HCT116 (cell line): ENCODE measurements at regions not wholly inside any gene's neighbourhood (a gene's known extent, or its start where the extent isn't known, plus 50 kb on each side); places are given as distances from the start of the nearest gene placed in this dataset.

Experiments used
- ATAC-seq: fragments of 200-7000 bp; cut with Tn5 transposase; 2 replicates; pipeline ENCODE4 v1.9.1; 2020; ENCODE audit warnings: mild to moderate bottlenecking, moderate library complexity
- BruUV-seq: library from RNA; stranded (reverse); fragments of 400-500 nt; replicated peaks from 2 replicates; lab custom pipeline; 2021; lab: Mats Ljungman, UMichigan
- CTCF ChIA-PET: fragments of 300-600 bp; sonication (Branson Sonifier 250); formaldehyde crosslinking; loops from one replicate; lab custom pipeline; 2021; ENCODE audit warnings: antibody characterized with exemption; lab: Charles Lee
- POLR2A ChIA-PET: fragments of 300-600, 350-600 bp; sonication (Branson Sonifier 250); formaldehyde crosslinking; loops from one replicate; lab custom pipeline; 2021; ENCODE audit warnings: antibody characterized with exemption; lab: Charles Lee
- RAD21 ChIA-PET, 2 experiments: fragments of 300-600 bp; sonication (Branson Sonifier 250); formaldehyde crosslinking; loops; one replicate each; lab custom pipeline; 2023; ENCODE audit warnings: low total read pairs in 2 of 2; ENCODE audit not compliant: uncharacterized antibody in 2 of 2, unreplicated experiment in 2 of 2, low non-redundant PET in 1 of 2; lab: Charles Lee
- DNase-seq: peaks from one replicate; pipeline ENCODE4 v3.0.0-alpha.2; 2010; ENCODE audit warnings: low read depth, low spot score
- H2AFZ ChIP-seq: fragments of 200-600 bp; shearing (Covaris generic), sonication (generic); 2 replicates; pipeline ENCODE4 v1.6.1; 2017; ENCODE audit warnings: low read depth, mixed run types, mixed read lengths, antibody characterized with exemption, low read length; ENCODE audit not compliant: poor library complexity, severe bottlenecking
- H3K27ac ChIP-seq: 2 replicates; pipeline ENCODE4 v1.5.1; 2012; ENCODE audit warnings: low read depth, low read length
- H3K27me3 ChIP-seq: fragments of 200-600 bp; sonication (generic); 2 replicates; pipeline ENCODE4 v1.6.1; 2016; ENCODE audit warnings: mixed run types, low read length, mixed read lengths; ENCODE audit not compliant: insufficient read depth
- H3K36me3 ChIP-seq, 2 experiments: fragments of 200-500 bp in 1 of 2; fragments of 200-600 bp in 1 of 2; sonication (Bioruptor generic) in 1 of 2; sonication (generic) in 1 of 2; 2 replicates each; pipeline versions ENCODE4 v1.5.1 to v1.6.1; 2014 to 2016; ENCODE audit warnings: low read length in 2 of 2, inconsistent platforms in 1 of 2, mixed read lengths in 1 of 2, mixed run types in 1 of 2; ENCODE audit not compliant: insufficient read depth in 2 of 2, control insufficient read depth in 1 of 2
- H3K4me1 ChIP-seq, 2 experiments: fragments of 200-600 bp in 1 of 2; sonication (generic) in 1 of 2; 2 replicates each; pipeline versions ENCODE4 v1.5.1 to v1.6.1; 2012 to 2017; ENCODE audit warnings: low read length in 2 of 2, inconsistent platforms in 1 of 2, mild to moderate bottlenecking in 1 of 2, mixed read lengths in 1 of 2, mixed run types in 1 of 2, moderate library complexity in 1 of 2; ENCODE audit not compliant: insufficient read depth in 2 of 2, control insufficient read depth in 1 of 2
- H3K4me2 ChIP-seq: fragments of 200-600 bp; sonication (generic); 2 replicates; pipeline ENCODE4 v1.6.1; 2017; ENCODE audit warnings: mixed run types, low read length, mixed read lengths
- H3K4me3 ChIP-seq, 2 experiments: fragments of 200-600 bp in 1 of 2; sonication (generic) in 1 of 2; replicated peaks in 1 of 2; 2 replicates each; pipeline ENCODE4 v1.5.1; 2011 to 2016; ENCODE audit warnings: low read length in 2 of 2, control low read depth in 1 of 2, low read depth in 1 of 2, mild to moderate bottlenecking in 1 of 2, mixed read lengths in 1 of 2, mixed run types in 1 of 2
- H3K79me2 ChIP-seq: fragments of 200-600 bp; sonication (generic); 2 replicates; pipeline ENCODE4 v1.6.1; 2017; ENCODE audit warnings: mild to moderate bottlenecking, mixed run types, low read length, moderate library complexity, mixed read lengths; ENCODE audit not compliant: insufficient read depth
- H3K9ac ChIP-seq: fragments of 200-600 bp; sonication (generic); 2 replicates; pipeline ENCODE4 v1.6.1; 2016; ENCODE audit warnings: low read length, mixed read lengths
- H3K9me2 ChIP-seq: fragments of 200-600 bp; sonication (generic), shearing (Covaris generic); 2 replicates; pipeline ENCODE4 v1.6.1; 2017; ENCODE audit warnings: mixed run types, mild to moderate bottlenecking, moderate library complexity; ENCODE audit not compliant: insufficient read depth
- H3K9me3 ChIP-seq, 2 experiments: fragments of 200-500 bp in 1 of 2; fragments of 200-600 bp in 1 of 2; sonication (Bioruptor generic) in 1 of 2; sonication (generic) in 1 of 2; 2 replicates each; pipeline ENCODE4 v1.6.1; 2014 to 2017; ENCODE audit warnings: low read length in 2 of 2, mixed read lengths in 2 of 2, inconsistent platforms in 1 of 2, low read depth in 1 of 2, mild to moderate bottlenecking in 1 of 2, mixed run types in 1 of 2, moderate library complexity in 1 of 2; ENCODE audit not compliant: control insufficient read depth in 1 of 2, insufficient read depth in 1 of 2
- H4K20me1 ChIP-seq: fragments of 200-600 bp; sonication (generic), shearing (Covaris generic); 2 replicates; pipeline ENCODE4 v1.6.1; 2017; ENCODE audit warnings: mixed run types, mild to moderate bottlenecking, moderate library complexity; ENCODE audit not compliant: insufficient read depth
- ELF1 ChIP-seq: IDR thresholded peaks from 2 replicates; pipeline ENCODE4 v1.6.1; 2012; ENCODE audit warnings: low read depth, borderline replicate concordance
- EZH2 ChIP-seq: fragments of 200-600 bp; sonication (generic); IDR thresholded peaks from 2 replicates; pipeline ENCODE4 v1.6.1; 2017; ENCODE audit warnings: antibody characterized with exemption, mixed run types
- EZH2phosphoT487 ChIP-seq: fragments of 200-600 bp; IDR thresholded peaks from 2 replicates; pipeline ENCODE4 v1.6.1; 2018; ENCODE audit warnings: antibody characterized with exemption, borderline replicate concordance
- REST ChIP-seq: IDR thresholded peaks from 2 replicates; pipeline ENCODE4 v1.6.1; 2012; ENCODE audit warnings: low read depth
- SP1 ChIP-seq: IDR thresholded peaks from 2 replicates; pipeline ENCODE4 v1.6.1; 2012; ENCODE audit warnings: low read depth
- YY1 ChIP-seq: IDR thresholded peaks from 2 replicates; pipeline ENCODE4 v1.6.1; 2011; ENCODE audit warnings: low read length, low read depth, moderate library complexity, mild to moderate bottlenecking; ENCODE audit not compliant: insufficient replicate concordance; ENCODE audit errors: extremely low read depth
- ZNF274 ChIP-seq: fragments of 200-500 bp; sonication (Bioruptor generic); IDR thresholded peaks from 2 replicates; pipeline ENCODE4 v1.6.1; 2014; ENCODE audit warnings: mild to moderate bottlenecking, low read depth, low read length, inconsistent platforms
- intact Hi-C: fragments of 100-400 bp; cut with micrococcal nuclease; formaldehyde crosslinking; loops from 2 replicates; pipeline ENCODE4 v1.10.0; 2022

GRCh38 chr10:85045046-85045445 lies 716.7 kb downstream of the CCSER2 start:
- ATAC-seq (no peak), DNase-seq (no peak)
- no peaks in the 10 kb centered on the region for H3K79me2 ChIP-seq
- no peaks in the 10 kb centered on the region for H3K9me2 ChIP-seq
- no TSS peak for BruUV-seq
- H3K9me3 ChIP-seq = no peaks in the 10 kb centered on the region
- ChIA-PET CTCF (no interaction called here), POLR2A (no interaction called here), RAD21 (no interaction called here)
- no peaks in the 10 kb centered on the region for H3K4me1 ChIP-seq
- H3K36me3 ChIP-seq = no peaks in the 10 kb centered on the region
- TF ChIP-seq ZNF274 = no peak
- no peak for TF ChIP-seq REST
- no peak for TF ChIP-seq SP1
- no peak for TF ChIP-seq YY1
- no peak for TF ChIP-seq EZH2
- TF ChIP-seq ELF1 = no peak
- no peak for TF ChIP-seq EZH2phosphoT487
- H4K20me1 ChIP-seq = no peaks in the 10 kb centered on the region
- no peak overlapping the region for H3K9ac ChIP-seq
- H3K4me3 ChIP-seq = no peak overlapping the region
- H3K4me2 ChIP-seq = no peak overlapping the region
- intact Hi-C loops = no loop called here
- no peak overlapping the region for H2AFZ ChIP-seq
- no peaks in the 10 kb centered on the region for H3K27me3 ChIP-seq
- no peak overlapping the region for H3K27ac ChIP-seq
